Stomach (tissue), 4 donors: ENCODE measurements at regions not wholly inside any gene's neighbourhood (a gene's known extent, or its start where the extent isn't known, plus 50 kb on each side); places are given as distances from the start of the nearest gene placed in this dataset.

ENCODE experiments used
- EP300 ChIP-seq: sonication (generic); formaldehyde crosslinking; IDR thresholded peaks from one replicate; pipeline ENCODE4 v1.6.1; 2017; ENCODE audit warnings: antibody characterized with exemption
- POLR2A ChIP-seq, 4 donors: fragments of 450-650 bp; IDR thresholded peaks; one replicate each; pipeline ENCODE4 v1.6.1; 2016; ENCODE audit warnings: antibody characterized with exemption in 4 of 4, control low read depth in 2 of 4, mild to moderate bottlenecking in 1 of 4, moderate library complexity in 1 of 4
- POLR2AphosphoS5 ChIP-seq, 3 donors: sonication (generic); formaldehyde crosslinking; IDR thresholded peaks; one replicate each; pipeline ENCODE4 v1.6.1; 2016; ENCODE audit warnings: antibody characterized with exemption in 3 of 3
- TF ChIP-seq, protein P1 (sequence below), 7 experiments: fragments of 450-650 bp in 4 of 7; fragments of 200-600 bp in 3 of 7; sonication (generic) in 3 of 7; IDR thresholded peaks; one replicate each; pipeline ENCODE4 v1.5.1; 2016 to 2019; ENCODE audit warnings: antibody characterized with exemption in 7 of 7, control low read depth in 2 of 7, mild to moderate bottlenecking in 1 of 7

DNA sequence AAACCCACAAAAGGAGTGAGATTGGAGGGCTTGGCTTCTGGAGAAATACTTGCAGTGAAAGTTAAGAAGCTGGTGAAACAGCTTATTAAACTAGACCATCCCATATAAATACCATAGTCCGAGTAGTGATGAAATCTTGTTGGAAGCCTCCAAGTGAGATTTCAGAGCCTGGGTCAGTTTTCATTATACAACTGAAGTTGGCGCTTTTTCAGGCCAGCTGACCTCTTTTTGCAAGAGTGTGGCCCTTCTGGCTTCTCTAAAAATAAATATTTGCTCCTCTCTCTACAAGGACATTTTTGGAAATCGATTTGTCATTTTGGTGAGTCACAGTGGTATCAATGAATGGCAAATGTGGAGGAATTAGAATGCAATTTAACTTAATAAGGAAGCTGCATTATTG lies 51.2 kb upstream of the THRB start:
- TF ChIP-seq, protein P1, sequence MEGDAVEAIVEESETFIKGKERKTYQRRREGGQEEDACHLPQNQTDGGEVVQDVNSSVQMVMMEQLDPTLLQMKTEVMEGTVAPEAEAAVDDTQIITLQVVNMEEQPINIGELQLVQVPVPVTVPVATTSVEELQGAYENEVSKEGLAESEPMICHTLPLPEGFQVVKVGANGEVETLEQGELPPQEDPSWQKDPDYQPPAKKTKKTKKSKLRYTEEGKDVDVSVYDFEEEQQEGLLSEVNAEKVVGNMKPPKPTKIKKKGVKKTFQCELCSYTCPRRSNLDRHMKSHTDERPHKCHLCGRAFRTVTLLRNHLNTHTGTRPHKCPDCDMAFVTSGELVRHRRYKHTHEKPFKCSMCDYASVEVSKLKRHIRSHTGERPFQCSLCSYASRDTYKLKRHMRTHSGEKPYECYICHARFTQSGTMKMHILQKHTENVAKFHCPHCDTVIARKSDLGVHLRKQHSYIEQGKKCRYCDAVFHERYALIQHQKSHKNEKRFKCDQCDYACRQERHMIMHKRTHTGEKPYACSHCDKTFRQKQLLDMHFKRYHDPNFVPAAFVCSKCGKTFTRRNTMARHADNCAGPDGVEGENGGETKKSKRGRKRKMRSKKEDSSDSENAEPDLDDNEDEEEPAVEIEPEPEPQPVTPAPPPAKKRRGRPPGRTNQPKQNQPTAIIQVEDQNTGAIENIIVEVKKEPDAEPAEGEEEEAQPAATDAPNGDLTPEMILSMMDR (IDR thresholded peaks at IDR 0.05), result no peak
- no peak for TF ChIP-seq POLR2A (IDR thresholded peaks at IDR 0.05)
- no peak for TF ChIP-seq EP300
- no peak for TF ChIP-seq POLR2AphosphoS5 (IDR thresholded peaks at IDR 0.05)
